GM23338 (cell line): ENCODE measurements at regions not wholly inside any gene's neighbourhood (a gene's known extent, or its start where the extent isn't known, plus 50 kb on each side); places are given as distances from the start of the nearest gene placed in this dataset.

ENCODE experiments used
- ATAC-seq: fragments of 200-7000 bp; cut with Tn5 transposase; 3 replicates; pipeline ENCODE4 v1.9.1; 2020
- DNase-seq: peaks from one replicate; pipeline ENCODE4 v3.0.0-alpha.2; 2015; ENCODE audit warnings: low spot score
- H2AFZ ChIP-seq: fragments of 200-600 bp; sonication (generic); 2 replicates; pipeline ENCODE4 v1.8.0; 2016; ENCODE audit warnings: antibody characterized with exemption, mild to moderate bottlenecking, moderate library complexity
- H3F3A ChIP-seq: fragments of 200-600 bp; sonication (generic); replicated peaks from 2 replicates; pipeline ENCODE4 v1.8.0; 2017; ENCODE audit warnings: antibody characterized with exemption, mixed run types, low read depth
- H3K27ac ChIP-seq: fragments of 200-600 bp; sonication (generic); 2 replicates; pipeline ENCODE4 v1.6.1; 2016; ENCODE audit warnings: low read depth
- H3K27me3 ChIP-seq: fragments of 200-600 bp; sonication (generic); 2 replicates; pipeline ENCODE4 v1.8.0; 2016; ENCODE audit warnings: mild to moderate bottlenecking, mixed run types, moderate library complexity; ENCODE audit not compliant: insufficient read depth
- H3K36me3 ChIP-seq: fragments of 200-600 bp; sonication (generic); 2 replicates; pipeline ENCODE4 v1.8.0; 2016; ENCODE audit warnings: mild to moderate bottlenecking; ENCODE audit not compliant: insufficient read depth
- H3K4me1 ChIP-seq: fragments of 200-600 bp; sonication (generic); 2 replicates; pipeline ENCODE4 v1.8.0; 2016; ENCODE audit warnings: mild to moderate bottlenecking, moderate library complexity; ENCODE audit not compliant: insufficient read depth
- H3K4me2 ChIP-seq: fragments of 200-600 bp; sonication (generic); 2 replicates; pipeline ENCODE4 v1.7.1; 2017; ENCODE audit warnings: mixed run types
- H3K4me3 ChIP-seq: fragments of 200-600 bp; sonication (generic); 2 replicates; pipeline ENCODE4 v1.6.1; 2016; ENCODE audit warnings: mixed run types
- H3K79me2 ChIP-seq: fragments of 200-600 bp; sonication (generic); replicated peaks from 2 replicates; pipeline ENCODE4 v1.8.0; 2017; ENCODE audit warnings: mild to moderate bottlenecking; ENCODE audit not compliant: insufficient read depth
- H3K9me2 ChIP-seq: fragments of 200-600 bp; sonication (generic); 2 replicates; pipeline ENCODE4 v1.8.0; 2017; ENCODE audit not compliant: insufficient read depth
- H4K20me1 ChIP-seq: fragments of 200-600 bp; sonication (generic); replicated peaks from 2 replicates; pipeline ENCODE4 v1.8.0; 2017; ENCODE audit warnings: mild to moderate bottlenecking; ENCODE audit not compliant: insufficient read depth
- H3K27ac Mint-ChIP-seq: 2 replicates; pipeline ENCODE4 v1.8.0; 2020; ENCODE audit warnings: inconsistent platforms, mild to moderate bottlenecking, moderate library complexity, mixed read lengths
- H3K27me3 Mint-ChIP-seq: 3 replicates; pipeline ENCODE4 v1.8.0; 2022; ENCODE audit warnings: low read depth, mild to moderate bottlenecking, moderate library complexity, mixed read lengths, inconsistent platforms; ENCODE audit not compliant: insufficient read depth, poor library complexity
- H3K36me3 Mint-ChIP-seq: 3 replicates; pipeline ENCODE4 v1.8.0; 2021; ENCODE audit warnings: low read depth, mild to moderate bottlenecking, inconsistent platforms, moderate library complexity, mixed read lengths
- H3K4me1 Mint-ChIP-seq: 3 replicates; pipeline ENCODE4 v1.8.0; 2020; ENCODE audit warnings: mild to moderate bottlenecking, inconsistent platforms, mixed read lengths
- H3K4me3 Mint-ChIP-seq: 3 replicates; pipeline ENCODE4 v1.8.0; 2021; ENCODE audit warnings: moderate library complexity, mild to moderate bottlenecking, inconsistent platforms, mixed read lengths
- H3K9me3 Mint-ChIP-seq: 3 replicates; pipeline ENCODE4 v1.8.0; 2020; ENCODE audit warnings: moderate library complexity, mild to moderate bottlenecking, inconsistent platforms, mixed read lengths
- CREB1 ChIP-seq: fragments of 250-450 bp; sonication (Bioruptor Pico); IDR thresholded peaks from 2 replicates; pipeline ENCODE4 v1.5.0; 2020; ENCODE audit warnings: low read depth, mild to moderate bottlenecking, moderate library complexity
- CTCF ChIP-seq, 2 experiments: fragments of 200-600 bp in 1 of 2; sonication (generic) in 1 of 2; conservative IDR thresholded peaks; 2 replicates each; pipeline versions ENCODE4 v1.5.1 to v1.6.1; 2016 to 2017; ENCODE audit warnings: antibody characterized with exemption in 2 of 2, low read depth in 2 of 2, mild to moderate bottlenecking in 2 of 2, moderate library complexity in 1 of 2
- ETS1 ChIP-seq: IDR thresholded peaks from 2 replicates; pipeline ENCODE4 v1.6.1; 2016; ENCODE audit warnings: antibody characterized with exemption
- EZH2 ChIP-seq: fragments of 200-600 bp; sonication (generic); IDR thresholded peaks from one replicate; pipeline ENCODE4 v1.8.0; 2017; ENCODE audit warnings: antibody characterized with exemption, mild to moderate bottlenecking, low read depth; ENCODE audit not compliant: unreplicated experiment
- EZH2phosphoT487 ChIP-seq: fragments of 200-600 bp; sonication (generic); IDR thresholded peaks from one replicate; pipeline ENCODE4 v1.8.1; 2018; ENCODE audit warnings: antibody characterized with exemption; ENCODE audit not compliant: unreplicated experiment
- JUNB ChIP-seq: IDR thresholded peaks from one replicate; pipeline ENCODE4 v1.6.1; 2016; ENCODE audit warnings: antibody characterized with exemption; ENCODE audit not compliant: unreplicated experiment
- NANOG ChIP-seq: IDR thresholded peaks from 2 replicates; pipeline ENCODE4 v1.6.1; 2016; ENCODE audit warnings: antibody characterized with exemption, borderline replicate concordance
- POLR2AphosphoS5 ChIP-seq: IDR thresholded peaks from 2 replicates; pipeline ENCODE4 v1.6.1; 2016; ENCODE audit warnings: antibody characterized with exemption, low read depth
- REST ChIP-seq: IDR thresholded peaks from one replicate; pipeline ENCODE4 v1.6.1; 2018; ENCODE audit warnings: antibody characterized with exemption; ENCODE audit not compliant: unreplicated experiment
- STAT1 ChIP-seq: IDR thresholded peaks from one replicate; pipeline ENCODE4 v1.6.1; 2016; ENCODE audit warnings: antibody characterized with exemption; ENCODE audit not compliant: unreplicated experiment
- ZNF114 ChIP-seq: fragments of 250-450 bp; sonication (Bioruptor Pico); IDR thresholded peaks from 2 replicates; pipeline ENCODE4 v1.5.0; 2020; ENCODE audit warnings: mild to moderate bottlenecking, moderate library complexity
- ZNF331 ChIP-seq: fragments of 250-450 bp; sonication (Bioruptor Pico); IDR thresholded peaks from 2 replicates; pipeline ENCODE4 v1.5.0; 2020; ENCODE audit warnings: low read depth, mild to moderate bottlenecking, moderate library complexity
- ZNF462 ChIP-seq: fragments of 250-450 bp; sonication (Bioruptor Pico); IDR thresholded peaks from 2 replicates; pipeline ENCODE4 v1.5.0; 2020; ENCODE audit warnings: mild to moderate bottlenecking, moderate library complexity

- Mint-ChIP-seq H3K4me1 (no peaks in the 10 kb centered on the region), H3K36me3 (no peaks in the 10 kb centered on the region), H3K9me3 (no peaks in the 10 kb centered on the region), H3K4me3 (no peak overlapping the region), H3K27ac (no peak overlapping the region), H3K27me3 (no peaks in the 10 kb centered on the region)
- no peaks in the 10 kb centered on the region for H3F3A ChIP-seq
- H3K4me3 ChIP-seq: no peak overlapping the region
- H3K9me2 ChIP-seq: no peaks in the 10 kb centered on the region
- H4K20me1 ChIP-seq: no peaks in the 10 kb centered on the region
- no peak for TF ChIP-seq ZNF331
- no peak for TF ChIP-seq REST
- TF ChIP-seq EZH2phosphoT487: no peak
- no peak for TF ChIP-seq CTCF (conservative IDR thresholded peaks at IDR 0.05; ENCODE audit: low read depth in 2 of 2)
- no peak for TF ChIP-seq STAT1
- no peak for TF ChIP-seq POLR2AphosphoS5
- TF ChIP-seq JUNB: no peak
- TF ChIP-seq NANOG: no peak
- TF ChIP-seq ZNF114: no peak
- no peak for TF ChIP-seq EZH2
- no peak for TF ChIP-seq ZNF462 (CRISPR knock-in tag)
- no peak for TF ChIP-seq CREB1 (CRISPR knock-in tag)
- no peak for TF ChIP-seq ETS1
- no peaks in the 10 kb centered on the region for H3K36me3 ChIP-seq
- H3K27ac ChIP-seq: no peak overlapping the region
- no peaks in the 10 kb centered on the region for H3K4me1 ChIP-seq
- H3K4me2 ChIP-seq: no peak overlapping the region
- H2AFZ ChIP-seq: no peak overlapping the region
- ATAC-seq (no peak), DNase-seq (no peak)
- no peaks in the 10 kb centered on the region for H3K27me3 ChIP-seq
- no peaks in the 10 kb centered on the region for H3K79me2 ChIP-seq
Measured at GRCh38 chr4:81675791-81676393, 204.2 kb upstream of the RASGEF1B start.
